B cell (primary cell): ENCODE measurements at regions not wholly inside any gene's neighbourhood (a gene's known extent, or its start where the extent isn't known, plus 50 kb on each side); places are given as distances from the start of the nearest gene placed in this dataset.

Experiments used
- ATAC-seq: fragments of 200-7000 bp; cut with Tn5 transposase; one replicate; pipeline ENCODE4 v1.10.0; 2021; ENCODE audit warnings: low read depth, mild to moderate bottlenecking, moderate number of reproducible peaks, moderate library complexity
- CTCF ChIA-PET: fragments of 350-600 bp; sonication (Branson Sonifier 250); formaldehyde crosslinking; loops from one replicate; lab custom pipeline; 2021; ENCODE audit warnings: antibody characterized with exemption, inconsistent platforms; lab: Charles Lee
- POLR2A ChIA-PET: fragments of 350-600 bp; sonication (Branson Sonifier 250); formaldehyde crosslinking; loops from one replicate; lab custom pipeline; 2021; ENCODE audit warnings: antibody characterized with exemption; lab: Charles Lee
- DNase-seq: peaks from one replicate; pipeline ENCODE4 v3.0.0; 2013
- H2AFZ ChIP-seq: 2 replicates; pipeline ENCODE4 v1.6.1; 2012; ENCODE audit warnings: mild to moderate bottlenecking, low read depth, low read length; ENCODE audit not compliant: insufficient read depth, poor library complexity, severe bottlenecking
- H3K27ac ChIP-seq, 2 donors: 1 replicate in 1 of 2; 2 replicates in 1 of 2; pipeline ENCODE4 v1.5.1; 2012 to 2013; ENCODE audit warnings: low read length in 2 of 2, mild to moderate bottlenecking in 2 of 2, moderate library complexity in 1 of 2
- H3K27me3 ChIP-seq, 4 experiments: fragments of 200-600 bp in 1 of 4; sonication (generic) in 1 of 4; replicated peaks in 1 of 4; 1 replicate in 2 of 4; 2 replicates in 2 of 4; pipeline versions ENCODE4 v1.6.1 to v1.7.0; 2013 to 2016; ENCODE audit warnings: low read length in 3 of 4, mild to moderate bottlenecking in 2 of 4, mixed read lengths in 1 of 4, moderate library complexity in 1 of 4; ENCODE audit not compliant: insufficient read depth in 4 of 4, control insufficient read depth in 3 of 4; ENCODE audit errors: control extremely low read depth in 1 of 4
- H3K36me3 ChIP-seq, 2 experiments: replicated peaks in 1 of 2; 1 replicate in 1 of 2; 2 replicates in 1 of 2; pipeline versions ENCODE4 v1.6.1 to v1.7.1; 2013; ENCODE audit warnings: low read length in 1 of 2; ENCODE audit not compliant: insufficient read depth in 2 of 2, control insufficient read depth in 1 of 2; ENCODE audit errors: control extremely low read depth in 1 of 2, extremely low read depth in 1 of 2
- H3K4me1 ChIP-seq, 2 donors: fragments of 200-600 bp in 1 of 2; sonication (generic) in 1 of 2; 1 replicate in 1 of 2; 2 replicates in 1 of 2; pipeline versions ENCODE4 v1.5.1 to v1.6.1; 2013 to 2017; ENCODE audit warnings: low read length in 2 of 2; ENCODE audit not compliant: control insufficient read depth in 2 of 2, insufficient read depth in 2 of 2
- H3K4me2 ChIP-seq: replicated peaks from 2 replicates; pipeline ENCODE3; 2012; ENCODE audit warnings: mild to moderate bottlenecking, low read depth, low read length; ENCODE audit not compliant: poor library complexity, severe bottlenecking
- H3K4me3 ChIP-seq, 5 experiments: fragments of 200-600 bp in 1 of 5; sonication (generic) in 1 of 5; 1 replicate in 3 of 5; 2 replicates in 2 of 5; pipeline versions ENCODE4 v1.5.1 to v1.7.0; 2011 to 2016; ENCODE audit warnings: low read length in 4 of 5, mild to moderate bottlenecking in 4 of 5, low read depth in 2 of 5, control low read depth in 1 of 5, moderate library complexity in 1 of 5; ENCODE audit not compliant: insufficient read depth in 1 of 5; ENCODE audit errors: control extremely low read depth in 1 of 5, extremely low read depth in 1 of 5
- H3K79me2 ChIP-seq: fragments of 200-600 bp; sonication (generic); one replicate; pipeline ENCODE4 v1.6.0; 2016; ENCODE audit warnings: low read length; ENCODE audit not compliant: control insufficient read depth, insufficient read depth
- H3K9ac ChIP-seq: fragments of 200-600 bp; sonication (generic); 2 replicates; pipeline ENCODE4 v1.6.1; 2017; ENCODE audit warnings: mild to moderate bottlenecking, low read length, moderate library complexity
- H3K9me3 ChIP-seq, 3 donors: one replicate each; pipeline versions ENCODE4 v1.6.1 to v1.7.1; 2013; ENCODE audit warnings: low read length in 2 of 3; ENCODE audit not compliant: control insufficient read depth in 2 of 3, insufficient read depth in 1 of 3; ENCODE audit errors: control extremely low read depth in 1 of 3
- H4K20me1 ChIP-seq: 2 replicates; pipeline ENCODE4 v1.6.0; 2012; ENCODE audit warnings: mild to moderate bottlenecking, low read length; ENCODE audit not compliant: insufficient read depth, control insufficient read depth, poor library complexity, severe bottlenecking
- H3K27ac Mint-ChIP-seq: one replicate; pipeline ENCODE4 v1.8.0; 2021; ENCODE audit warnings: mixed read lengths
- H3K27me3 Mint-ChIP-seq: one replicate; pipeline ENCODE4 v1.8.0; 2021; ENCODE audit warnings: mixed read lengths
- H3K4me1 Mint-ChIP-seq: one replicate; pipeline ENCODE4 v1.8.0; 2021; ENCODE audit warnings: mixed read lengths
- H3K4me3 Mint-ChIP-seq: one replicate; pipeline ENCODE4 v1.8.0; 2021; ENCODE audit warnings: mixed read lengths
- H3K9me3 Mint-ChIP-seq: one replicate; pipeline ENCODE4 v1.8.0; 2022; ENCODE audit warnings: mixed read lengths; ENCODE audit not compliant: insufficient read depth
- CTCF ChIP-seq: fragments of 200-600 bp; IDR thresholded peaks from one replicate; pipeline ENCODE4 v1.8.0; 2022; ENCODE audit warnings: antibody characterized with exemption, mild to moderate bottlenecking
- EZH2 ChIP-seq: IDR thresholded peaks from 2 replicates; pipeline ENCODE4 v1.6.1; 2012; ENCODE audit warnings: borderline replicate concordance, low read depth, mild to moderate bottlenecking, moderate library complexity, low read length; ENCODE audit not compliant: insufficient read depth, poor library complexity, severe bottlenecking
- WGBS: methylation state at CpG from one replicate; pipeline ENCODE4 v1.1.5; 2013; ENCODE audit warnings: missing lambda C conversion rate; ENCODE audit not compliant: insufficient coverage; 5-methylcytosine and 5-hydroxymethylcytosine counted together
- intact Hi-C: fragments of 100-400 bp; cut with micrococcal nuclease; formaldehyde crosslinking; loops from one replicate; pipeline ENCODE4 v1.10.0; 2022

GRCh38 chr21:21767276-21767675 lies 769.1 kb downstream of the NCAM2 start:
- Histone ChIP-seq H3K4me3 (no peak overlapping the region), H3K27me3 (no peaks in the 10 kb centered on the region), H3K9ac (no peak overlapping the region), H3K27ac (no peak overlapping the region), H3K4me1 (no peaks in the 10 kb centered on the region), H3K36me3 (no peaks in the 10 kb centered on the region), H3K79me2 (no peaks in the 10 kb centered on the region), H3K4me2 (no peak overlapping the region), H2AFZ (no peak overlapping the region), H3K9me3 (no peaks in the 10 kb centered on the region), H4K20me1 (no peaks in the 10 kb centered on the region)
- no peaks in the 10 kb centered on the region for H3K4me1 Mint-ChIP-seq
- TF ChIP-seq CTCF = no peak
- TF ChIP-seq EZH2 = no peak
- no peaks in the 10 kb centered on the region for H3K27me3 Mint-ChIP-seq
- peaks cover 6% of the 10 kb centered on the region for H3K9me3 Mint-ChIP-seq
- ChIA-PET CTCF (no interaction called here), POLR2A (no interaction called here)
- H3K27ac Mint-ChIP-seq = no peak overlapping the region
- 93% methylated on average over 3 of the region's 5 CpGs for WGBS
- intact Hi-C loops = no loop called here
- no peak overlapping the region for H3K4me3 Mint-ChIP-seq
- DNase-seq (no peak), ATAC-seq (no peak)

- no peak for ATAC-seq
These were observed 790.4 kb downstream of the NCAM2 start for GRCh38 chr21:21788591-21788990.

More at GRCh38 chr21:21788591-21788990, 790.4 kb downstream of the NCAM2 start:
- TF ChIP-seq EZH2 = no peak
- no peak for TF ChIP-seq CTCF
- Histone ChIP-seq H3K4me1 (no peaks in the 10 kb centered on the region), H3K4me3 (no peak overlapping the region), H2AFZ (no peak overlapping the region), H3K4me2 (no peak overlapping the region), H3K9ac (no peak overlapping the region), H3K79me2 (no peaks in the 10 kb centered on the region), H3K27me3 (no peaks in the 10 kb centered on the region), H3K9me3 (peaks cover 0 to 3% (median 0%) of the 10 kb centered on the region in 3 donors), H3K36me3 (no peaks in the 10 kb centered on the region), H3K27ac (no peak overlapping the region), H4K20me1 (no peaks in the 10 kb centered on the region)
- no peaks in the 10 kb centered on the region for H3K27me3 Mint-ChIP-seq
- peaks cover 2% of the 10 kb centered on the region for H3K9me3 Mint-ChIP-seq
- ChIA-PET POLR2A (no interaction called here), CTCF (no interaction called here)
- H3K4me1 Mint-ChIP-seq = no peaks in the 10 kb centered on the region
- DNase-seq = no peak
- intact Hi-C loops = no loop called here
- H3K4me3 Mint-ChIP-seq = no peak overlapping the region
- no peak overlapping the region for H3K27ac Mint-ChIP-seq
